ENCODE measurements at regions not wholly inside any gene's neighbourhood (a gene's known extent, or its start where the extent isn't known, plus 50 kb on each side); places are given as distances from the start of the nearest gene placed in this dataset.

- TF ChIP-seq CTCF (IDR thresholded peaks at IDR 0.05; ENCODE audit: low read depth, low read length, missing input control) (no peak), HNF4A (conservative IDR thresholded peaks at IDR 0.05) (no peak), TAF1 (conservative IDR thresholded peaks at IDR 0.05) (no peak), GABPA (IDR thresholded peaks at IDR 0.05 in 1 of 2, conservative IDR thresholded peaks at IDR 0.05 in 1 of 2) (no peak), ATF3 (IDR thresholded peaks at IDR 0.05) (no peak), EGR1 (IDR thresholded peaks at IDR 0.05; ENCODE audit: low read depth in 2 of 2) (no peak), FOXA1 (IDR thresholded peaks at IDR 0.05) (no peak), ZBTB33 (IDR thresholded peaks at IDR 0.05) (no peak), RAD21 (IDR thresholded peaks at IDR 0.05) (no peak)
These were observed 55.9 kb downstream of the KCNA5 start for GRCh38 chr12:5099591-5099990.
